ENCODE measurements at regions not wholly inside any gene's neighbourhood (a gene's known extent, or its start where the extent isn't known, plus 50 kb on each side); places are given as distances from the start of the nearest gene placed in this dataset.
"Not testable (repeated sequence)": the region's sequence is repeated elsewhere in the genome, so short reads cannot be mapped to it uniquely, and the experiment has no call there.

- peaks cover 27% of the 10 kb centered on the region for H3K27me3 Mint-ChIP-seq (ENCODE audit: low read depth)
- no peak overlapping the region for H3K4me3 Mint-ChIP-seq
- H3K36me3 Mint-ChIP-seq (ENCODE audit: low read depth): no peaks in the 10 kb centered on the region
- DNase-seq: no peak
- CTCF ChIA-PET: interaction anchor here (1.2 to 1.7 kb wide), 3 partner anchors 53 to 60 kb away, joined by 3 to 5 read pairs (median 3); no protein-coding TSS in a partner anchor
- no peaks in the 10 kb centered on the region for H3K9me3 Mint-ChIP-seq
- peaks cover 17% of the 10 kb centered on the region for H3K4me1 Mint-ChIP-seq (ENCODE audit: low read depth)
- H3K27ac Mint-ChIP-seq: no peak overlapping the region
- intact Hi-C loops (cut with micrococcal nuclease): no loop called here
These were observed 190.4 kb downstream of the NRP2 start for GRCh38 chr2:205872716-205873115.

GRCh38 chr2:205869439-205869838 is 187.1 kb downstream of the NRP2 start:
- Mint-ChIP-seq H3K27ac (no peak overlapping the region), H3K36me3 (ENCODE audit: low read depth) (no peaks in the 10 kb centered on the region), H3K9me3 (no peaks in the 10 kb centered on the region), H3K27me3 (ENCODE audit: low read depth) (peaks cover 42% of the 10 kb centered on the region), H3K4me1 (ENCODE audit: low read depth) (peaks cover 18% of the 10 kb centered on the region), H3K4me3 (no peak overlapping the region)
- intact Hi-C loops (cut with micrococcal nuclease): loop anchor here (2.0 kb wide), 2 partner anchors 163 to 1761 kb away; no protein-coding TSS in a partner anchor
- no peak for DNase-seq
- CTCF ChIA-PET: no interaction called here

- peaks cover 18% of the 10 kb centered on the region for H3K4me1 Mint-ChIP-seq (ENCODE audit: low read depth)
- peak overlapping the region; percentile 25 for H3K27ac Mint-ChIP-seq
- intact Hi-C loops (cut with micrococcal nuclease): loop anchor here (2.0 kb wide), 2 partner anchors 162 to 1760 kb away; no protein-coding TSS in a partner anchor
- CTCF ChIA-PET: interaction anchor here (0.9 kb wide), 1 partner anchor 16 kb away, joined by 3 read pairs; no protein-coding TSS in a partner anchor
- no peaks in the 10 kb centered on the region for H3K36me3 Mint-ChIP-seq (ENCODE audit: low read depth)
- H3K27me3 Mint-ChIP-seq (ENCODE audit: low read depth): peaks cover 42% of the 10 kb centered on the region
- H3K9me3 Mint-ChIP-seq: no peaks in the 10 kb centered on the region
- no peak overlapping the region for H3K4me3 Mint-ChIP-seq
- DNase-seq: peak; percentile 78
These were observed 186.6 kb downstream of the NRP2 start for GRCh38 chr2:205868773-205869333.

GRCh38 chr2:205868053-205868452 is 185.8 kb downstream of the NRP2 start:
- Mint-ChIP-seq H3K4me3 (no peak overlapping the region), H3K27me3 (ENCODE audit: low read depth) (peaks cover 46% of the 10 kb centered on the region), H3K9me3 (no peaks in the 10 kb centered on the region), H3K4me1 (ENCODE audit: low read depth) (peaks cover 18% of the 10 kb centered on the region), H3K36me3 (ENCODE audit: low read depth) (no peaks in the 10 kb centered on the region), H3K27ac (no peak overlapping the region)
- intact Hi-C loops (cut with micrococcal nuclease): loop anchor here (2.0 kb wide), 2 partner anchors 161 to 1759 kb away; no protein-coding TSS in a partner anchor
- CTCF ChIA-PET: interaction anchor here (0.6 to 0.9 kb wide), 2 partner anchors 17 to 1548 kb away, joined by 3 read pairs; no protein-coding TSS in a partner anchor
- DNase-seq: peak; percentile 11

GRCh38 chr2:205867371-205867770 is 185.1 kb downstream of the NRP2 start:
- Mint-ChIP-seq H3K9me3 (no peaks in the 10 kb centered on the region), H3K36me3 (ENCODE audit: low read depth) (no peaks in the 10 kb centered on the region), H3K27ac (no peak overlapping the region), H3K4me1 (ENCODE audit: low read depth) (peaks cover 18% of the 10 kb centered on the region), H3K4me3 (no peak overlapping the region), H3K27me3 (ENCODE audit: low read depth) (peaks cover 42% of the 10 kb centered on the region)
- intact Hi-C loops (cut with micrococcal nuclease): no loop called here
- CTCF ChIA-PET: no interaction called here
- no peak for DNase-seq

DNA sequence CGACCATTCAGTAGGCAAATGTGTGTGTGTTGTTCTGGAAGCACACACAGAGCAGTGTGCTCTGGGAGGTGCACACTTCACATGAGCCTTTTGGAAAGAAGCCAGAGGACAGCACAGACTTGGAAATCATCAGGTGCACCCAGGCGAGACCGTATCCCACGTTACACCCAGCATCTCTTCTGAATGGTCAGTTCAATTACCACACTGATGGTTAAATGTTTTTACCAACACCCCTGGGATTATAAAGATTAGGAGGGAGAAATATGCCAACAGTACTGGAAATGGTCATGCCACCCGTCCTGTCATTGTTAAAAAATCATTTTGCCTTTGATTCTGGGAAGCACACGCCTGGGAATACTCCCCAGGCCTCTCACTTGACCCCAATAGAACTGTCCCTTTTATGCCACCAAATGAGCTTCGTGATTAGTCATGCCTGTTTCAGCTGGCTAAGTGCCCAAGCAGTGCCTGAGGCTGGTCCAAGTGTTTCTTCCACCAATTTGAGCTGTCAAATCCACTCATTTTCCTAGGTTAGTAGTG is 183.7 kb downstream of the NRP2 start:
- intact Hi-C loops (cut with micrococcal nuclease): no loop called here
- CTCF ChIA-PET: no interaction called here

DNA sequence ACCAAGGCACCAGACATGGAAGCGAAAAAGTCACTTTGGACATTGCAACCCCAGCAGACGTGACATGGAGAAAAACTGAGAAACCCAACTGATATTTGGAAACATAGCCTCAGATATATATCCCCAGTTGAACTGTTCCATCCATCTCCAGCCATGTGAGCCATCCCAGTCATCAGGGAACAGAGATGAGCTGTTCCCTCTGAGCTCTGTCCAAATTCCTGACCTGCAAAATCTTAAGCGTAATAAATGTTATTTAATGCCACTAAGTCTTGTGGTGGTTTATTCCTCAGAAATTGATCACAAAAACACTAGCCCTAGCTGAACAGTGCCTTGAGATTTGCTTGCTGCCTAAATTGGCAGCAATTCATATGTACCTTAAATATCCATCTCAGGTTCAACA is 182.8 kb downstream of the NRP2 start:
- Mint-ChIP-seq H3K27ac (no peak overlapping the region), H3K4me1 (ENCODE audit: low read depth) (peaks cover 18% of the 10 kb centered on the region), H3K27me3 (ENCODE audit: low read depth) (peaks cover 30% of the 10 kb centered on the region), H3K4me3 (no peak overlapping the region), H3K36me3 (ENCODE audit: low read depth) (no peaks in the 10 kb centered on the region), H3K9me3 (no peaks in the 10 kb centered on the region)
- CTCF ChIA-PET: no interaction called here
- DNase-seq: no peak
- intact Hi-C loops (cut with micrococcal nuclease): no loop called here

More for the DNA sequence above, 183.7 kb downstream of the NRP2 start:
- Mint-ChIP-seq H3K9me3 (no peaks in the 10 kb centered on the region), H3K36me3 (ENCODE audit: low read depth) (no peaks in the 10 kb centered on the region), H3K27me3 (ENCODE audit: low read depth) (peaks cover 37% of the 10 kb centered on the region), H3K27ac (peak overlapping the region; percentile 33), H3K4me3 (no peak overlapping the region), H3K4me1 (ENCODE audit: low read depth) (peaks cover 18% of the 10 kb centered on the region)
- no peak for DNase-seq

DNA sequence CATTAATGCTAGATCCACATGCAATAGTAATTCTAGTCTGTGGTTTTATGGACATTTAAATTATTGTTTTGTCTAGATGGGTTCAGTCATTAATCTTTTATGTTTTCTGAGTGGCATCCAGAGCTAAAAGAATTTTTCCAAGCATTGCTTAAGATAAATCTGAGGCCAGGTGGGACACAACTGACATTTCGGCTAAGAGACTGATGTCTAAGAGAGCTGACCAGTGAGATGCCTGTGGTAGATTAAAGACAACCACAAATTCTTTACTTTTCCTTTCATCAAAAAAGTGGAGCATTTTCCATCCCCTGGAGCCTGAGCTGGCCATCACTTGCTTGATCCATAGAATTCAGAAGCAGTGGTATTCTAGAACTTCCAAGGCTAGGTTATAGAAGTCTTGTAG is 182.2 kb downstream of the NRP2 start:
- Mint-ChIP-seq H3K27me3 (ENCODE audit: low read depth) (peaks cover 30% of the 10 kb centered on the region), H3K4me1 (ENCODE audit: low read depth) (peaks cover 18% of the 10 kb centered on the region), H3K27ac (no peak overlapping the region), H3K36me3 (ENCODE audit: low read depth) (no peaks in the 10 kb centered on the region), H3K4me3 (no peak overlapping the region), H3K9me3 (no peaks in the 10 kb centered on the region)
- intact Hi-C loops (cut with micrococcal nuclease): no loop called here
- no peak for DNase-seq
- CTCF ChIA-PET: no interaction called here

DNA sequence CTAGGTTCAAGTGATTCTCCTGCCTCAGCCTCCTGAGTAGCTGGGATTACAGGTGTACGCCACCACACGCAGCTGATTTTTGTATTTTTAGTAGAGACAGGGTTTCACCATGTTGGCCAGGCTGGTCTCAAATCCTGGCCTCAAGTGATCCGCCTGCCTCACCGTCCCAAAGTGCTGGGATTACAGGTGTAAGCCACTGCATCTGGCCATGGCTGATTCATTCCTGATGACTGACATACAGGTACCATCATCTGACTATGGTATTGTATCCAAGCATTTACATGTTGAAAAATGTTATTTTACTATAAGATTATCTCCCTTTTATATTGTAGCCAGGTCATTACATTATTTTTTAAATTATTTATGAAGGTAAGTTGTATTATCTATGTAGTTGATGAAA is 180.5 kb downstream of the NRP2 start:
- intact Hi-C loops (cut with micrococcal nuclease); H3K36me3 Mint-ChIP-seq (ENCODE audit: low read depth); H3K4me1 Mint-ChIP-seq (ENCODE audit: low read depth); DNase-seq; CTCF ChIA-PET; H3K9me3 Mint-ChIP-seq; H3K27ac Mint-ChIP-seq; H3K4me3 Mint-ChIP-seq: not testable (repeated sequence)
- peaks cover 32% of the 10 kb centered on the region for H3K27me3 Mint-ChIP-seq (ENCODE audit: low read depth)

DNA sequence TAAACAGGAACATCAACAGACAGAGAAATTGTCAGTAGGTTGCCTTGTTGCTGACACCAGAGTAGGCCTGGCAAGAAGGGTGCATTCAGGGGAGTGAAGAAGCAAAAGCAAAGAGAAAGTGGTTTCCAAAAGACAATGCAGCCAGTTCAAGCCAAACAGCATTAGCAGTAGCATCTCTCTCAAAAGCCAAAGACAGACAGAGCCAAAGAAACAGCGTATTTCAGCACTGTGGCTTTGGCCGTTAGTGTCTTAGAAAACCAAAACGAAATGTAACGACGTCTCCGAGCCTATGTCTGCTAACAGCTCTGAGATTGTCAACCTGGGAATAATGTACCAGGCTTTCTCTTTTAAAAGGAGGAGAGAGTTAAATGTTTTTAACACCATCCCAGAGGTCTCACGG is 178.6 kb downstream of the NRP2 start:
- no peaks in the 10 kb centered on the region for H3K36me3 Mint-ChIP-seq (ENCODE audit: low read depth)
- CTCF ChIA-PET: no interaction called here
- H3K4me1 Mint-ChIP-seq (ENCODE audit: low read depth): no peaks in the 10 kb centered on the region
- DNase-seq: no peak
- H3K27me3 Mint-ChIP-seq (ENCODE audit: low read depth): peaks cover 28% of the 10 kb centered on the region
- H3K9me3 Mint-ChIP-seq: no peaks in the 10 kb centered on the region
- intact Hi-C loops (cut with micrococcal nuclease): no loop called here
- H3K27ac Mint-ChIP-seq: no peak overlapping the region
- no peak overlapping the region for H3K4me3 Mint-ChIP-seq

DNA sequence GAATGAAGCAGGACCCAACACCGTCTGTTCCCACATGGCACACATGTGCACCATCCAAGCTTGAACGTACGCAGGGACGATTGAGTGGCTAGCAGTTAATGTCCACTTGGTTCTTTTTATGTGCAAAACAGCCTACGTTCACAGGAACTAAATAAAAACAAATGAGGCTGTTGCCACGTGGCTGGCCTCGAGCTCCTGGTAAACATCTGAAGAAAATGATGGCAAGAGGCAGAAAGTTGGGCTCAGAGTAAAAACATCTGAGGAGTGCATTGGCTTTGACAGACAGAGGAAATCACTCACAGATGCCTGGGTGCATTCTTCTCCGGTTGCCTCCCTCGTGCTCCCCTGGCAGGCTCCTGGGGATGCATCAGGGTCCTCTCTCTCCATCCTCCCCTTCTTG is 177.9 kb downstream of the NRP2 start:
- Mint-ChIP-seq H3K27ac (no peak overlapping the region), H3K4me1 (ENCODE audit: low read depth) (no peaks in the 10 kb centered on the region), H3K36me3 (ENCODE audit: low read depth) (no peaks in the 10 kb centered on the region), H3K27me3 (ENCODE audit: low read depth) (peaks cover 29% of the 10 kb centered on the region), H3K9me3 (peaks cover 2% of the 10 kb centered on the region), H3K4me3 (no peak overlapping the region)
- intact Hi-C loops (cut with micrococcal nuclease): no loop called here
- CTCF ChIA-PET: no interaction called here
- DNase-seq: no peak

DNA sequence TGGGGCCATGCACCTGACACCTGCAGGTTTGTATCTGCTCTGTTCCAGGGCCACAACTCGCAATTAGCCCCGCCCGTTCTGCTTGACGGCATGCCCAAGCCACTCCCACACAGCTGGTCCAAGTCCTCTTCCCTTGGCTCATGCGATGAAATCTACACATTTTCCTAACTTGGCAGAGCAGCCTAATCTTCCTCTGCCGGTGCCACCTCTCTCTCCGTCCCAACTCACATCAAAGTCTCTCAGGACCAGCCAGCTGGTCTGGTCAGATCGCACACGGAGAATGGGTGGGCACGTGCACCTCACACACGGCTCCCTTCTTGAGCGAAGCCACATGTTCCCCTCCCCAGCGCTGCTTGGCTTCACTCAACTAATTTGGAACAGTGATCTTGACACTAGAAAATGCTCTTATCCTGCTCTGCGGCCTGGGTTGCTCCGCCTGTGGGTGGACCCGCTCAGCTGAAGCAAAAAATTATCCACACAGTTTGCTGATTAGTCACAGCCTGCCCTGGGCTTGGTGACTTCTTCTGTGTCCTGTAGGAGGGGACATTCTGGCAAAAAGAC is 176.7 kb downstream of the NRP2 start:
- Mint-ChIP-seq H3K27me3 (ENCODE audit: low read depth) (peaks cover 26% of the 10 kb centered on the region), H3K4me3 (no peak overlapping the region), H3K9me3 (peaks cover 2% of the 10 kb centered on the region), H3K4me1 (ENCODE audit: low read depth) (no peaks in the 10 kb centered on the region), H3K27ac (no peak overlapping the region), H3K36me3 (ENCODE audit: low read depth) (no peaks in the 10 kb centered on the region)
- DNase-seq: no peak
- CTCF ChIA-PET: no interaction called here
- intact Hi-C loops (cut with micrococcal nuclease): no loop called here

DNA sequence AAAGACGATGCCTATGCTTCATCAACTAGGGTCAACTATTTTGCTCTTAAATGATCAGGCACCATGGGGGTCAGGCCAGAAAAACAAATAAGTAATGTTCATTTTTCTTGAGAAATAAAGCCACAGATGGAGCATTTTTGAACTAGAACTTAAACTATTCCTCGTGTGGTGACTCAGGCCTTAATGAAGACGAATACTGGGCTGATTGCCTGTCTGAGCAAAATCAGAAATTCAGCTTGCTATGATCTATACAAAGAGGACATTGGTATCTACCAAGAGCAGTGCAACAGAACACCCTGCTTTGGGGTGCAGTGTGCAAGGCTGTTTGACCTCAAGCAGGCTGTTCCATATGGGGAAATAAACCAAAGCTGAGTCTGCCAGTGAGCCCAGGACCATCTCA is 176.0 kb downstream of the NRP2 start:
- Mint-ChIP-seq H3K36me3 (ENCODE audit: low read depth) (no peaks in the 10 kb centered on the region), H3K4me3 (no peak overlapping the region), H3K4me1 (ENCODE audit: low read depth) (no peaks in the 10 kb centered on the region), H3K9me3 (peaks cover 2% of the 10 kb centered on the region), H3K27ac (no peak overlapping the region), H3K27me3 (ENCODE audit: low read depth) (peaks cover 23% of the 10 kb centered on the region)
- intact Hi-C loops (cut with micrococcal nuclease): no loop called here
- CTCF ChIA-PET: interaction anchor here (1.0 kb wide), 1 partner anchor 27 kb away, joined by 3 read pairs; no protein-coding TSS in a partner anchor
- DNase-seq: no peak
